ENCODE measurements at regions not wholly inside any gene's neighbourhood (a gene's known extent, or its start where the extent isn't known, plus 50 kb on each side); places are given as distances from the start of the nearest gene placed in this dataset.

GRCh38 chr21:16590186-16590585, 860.4 kb downstream of the USP25 start:
- no peaks in the 10 kb centered on the region for H3K27me3 ChIP-seq
- H3K4me3 ChIP-seq, result no peak overlapping the region
- no peak overlapping the region for H3K27ac ChIP-seq
- no peaks in the 10 kb centered on the region for H3K9me3 ChIP-seq (replicated peaks)
- no peaks in the 10 kb centered on the region for H3K4me1 ChIP-seq
- H3K36me3 ChIP-seq, result no peaks in the 10 kb centered on the region
- no peak for DNase-seq

GRCh38 chr21:16590641-16591292, 861.0 kb downstream of the USP25 start:
- no peaks in the 10 kb centered on the region for H3K4me1 ChIP-seq
- H3K4me3 ChIP-seq, result no peak overlapping the region
- no peak overlapping the region for H3K27ac ChIP-seq
- H3K27me3 ChIP-seq, result no peaks in the 10 kb centered on the region
- H3K9me3 ChIP-seq (replicated peaks), result no peaks in the 10 kb centered on the region
- DNase-seq, result no peak
- no peaks in the 10 kb centered on the region for H3K36me3 ChIP-seq

- H3K4me1 ChIP-seq, result no peaks in the 10 kb centered on the region
- H3K27ac ChIP-seq, result no peak overlapping the region
- no peaks in the 10 kb centered on the region for H3K36me3 ChIP-seq
- H3K9me3 ChIP-seq (replicated peaks), result no peaks in the 10 kb centered on the region
- no peak for DNase-seq
- H3K27me3 ChIP-seq, result no peaks in the 10 kb centered on the region
- H3K4me3 ChIP-seq, result no peak overlapping the region
These were observed 862.6 kb downstream of the USP25 start for GRCh38 chr21:16592381-16592780.

- DNase-seq, result no peak
- Histone ChIP-seq H3K27ac (no peak overlapping the region), H3K36me3 (no peaks in the 10 kb centered on the region), H3K4me3 (no peak overlapping the region), H3K4me1 (no peaks in the 10 kb centered on the region), H3K27me3 (no peaks in the 10 kb centered on the region), H3K9me3 (replicated peaks) (no peaks in the 10 kb centered on the region)
These were observed 864.4 kb downstream of the USP25 start for GRCh38 chr21:16594191-16594590.

GRCh38 chr21:16596369-16596768, 866.6 kb downstream of the USP25 start:
- Histone ChIP-seq H3K36me3 (no peaks in the 10 kb centered on the region), H3K4me1 (no peaks in the 10 kb centered on the region), H3K4me3 (no peak overlapping the region), H3K27me3 (no peaks in the 10 kb centered on the region), H3K9me3 (replicated peaks) (no peaks in the 10 kb centered on the region), H3K27ac (no peak overlapping the region)
- no peak for DNase-seq

- Histone ChIP-seq H3K4me1 (no peaks in the 10 kb centered on the region), H3K27ac (no peak overlapping the region), H3K4me3 (no peak overlapping the region), H3K27me3 (no peaks in the 10 kb centered on the region), H3K36me3 (no peaks in the 10 kb centered on the region), H3K9me3 (replicated peaks) (no peaks in the 10 kb centered on the region)
- no peak for DNase-seq
These were observed 868.0 kb downstream of the USP25 start for GRCh38 chr21:16597753-16598152.

GRCh38 chr21:16605597-16605996, 875.8 kb downstream of the USP25 start:
- Histone ChIP-seq H3K36me3 (no peaks in the 10 kb centered on the region), H3K4me3 (no peak overlapping the region), H3K9me3 (replicated peaks) (no peaks in the 10 kb centered on the region), H3K27ac (no peak overlapping the region), H3K4me1 (no peaks in the 10 kb centered on the region), H3K27me3 (no peaks in the 10 kb centered on the region)
- no peak for DNase-seq

- no peak overlapping the region for H3K27ac ChIP-seq
- no peaks in the 10 kb centered on the region for H3K27me3 ChIP-seq
- DNase-seq, result no peak
- H3K4me3 ChIP-seq, result no peak overlapping the region
- H3K36me3 ChIP-seq, result no peaks in the 10 kb centered on the region
- H3K9me3 ChIP-seq (replicated peaks), result no peaks in the 10 kb centered on the region
- no peaks in the 10 kb centered on the region for H3K4me1 ChIP-seq
These were observed 876.5 kb downstream of the USP25 start for GRCh38 chr21:16606271-16606670.

- H3K4me1 ChIP-seq, result no peaks in the 10 kb centered on the region
- H3K9me3 ChIP-seq (replicated peaks), result no peaks in the 10 kb centered on the region
- H3K27me3 ChIP-seq, result no peaks in the 10 kb centered on the region
- no peak overlapping the region for H3K27ac ChIP-seq
- no peak overlapping the region for H3K4me3 ChIP-seq
- no peaks in the 10 kb centered on the region for H3K36me3 ChIP-seq
- DNase-seq, result peak in 1 of 2 experiments; percentile 18
These were observed 878.5 kb downstream of the USP25 start for GRCh38 chr21:16608209-16608830.

- Histone ChIP-seq H3K27ac (no peak overlapping the region), H3K9me3 (replicated peaks) (no peaks in the 10 kb centered on the region; the same call in 1 of the 2 replicates), H3K4me1 (no peaks in the 10 kb centered on the region; the same call in 1 of the 2 replicates), H3K27me3 (no peaks in the 10 kb centered on the region), H3K4me3 (no peak overlapping the region), H3K36me3 (no peaks in the 10 kb centered on the region; the same call in 1 of the 2 replicates)
- no peak for DNase-seq
These were observed 889.5 kb downstream of the USP25 start for GRCh38 chr21:16619281-16619680.

GRCh38 chr21:16620786-16621320, 891.1 kb downstream of the USP25 start:
- Histone ChIP-seq H3K27ac (no peak overlapping the region), H3K9me3 (replicated peaks) (no peaks in the 10 kb centered on the region; the same call in 1 of the 2 replicates), H3K36me3 (no peaks in the 10 kb centered on the region; the same call in 1 of the 2 replicates), H3K27me3 (no peaks in the 10 kb centered on the region), H3K4me3 (no peak overlapping the region), H3K4me1 (no peaks in the 10 kb centered on the region; the same call in 1 of the 2 replicates)
- no peak for DNase-seq

- H3K9me3 ChIP-seq (replicated peaks), result no peaks in the 10 kb centered on the region; the same call in 1 of the 2 replicates
- no peak for DNase-seq
- no peaks in the 10 kb centered on the region for H3K27me3 ChIP-seq
- H3K4me3 ChIP-seq, result no peak overlapping the region
- H3K4me1 ChIP-seq, result no peaks in the 10 kb centered on the region; the same call in 1 of the 2 replicates
- H3K27ac ChIP-seq, result no peak overlapping the region
- no peaks in the 10 kb centered on the region; the same call in 1 of the 2 replicates for H3K36me3 ChIP-seq
These were observed 888.2 kb upstream of the CXADR start for GRCh38 chr21:16624479-16625118.

GRCh38 chr21:16625491-16625890, 887.4 kb upstream of the CXADR start:
- no peaks in the 10 kb centered on the region; the same call in 1 of the 2 replicates for H3K4me1 ChIP-seq
- no peaks in the 10 kb centered on the region; the same call in 1 of the 2 replicates for H3K36me3 ChIP-seq
- H3K27me3 ChIP-seq, result no peaks in the 10 kb centered on the region
- no peak for DNase-seq
- H3K27ac ChIP-seq, result no peak overlapping the region
- H3K4me3 ChIP-seq, result no peak overlapping the region
- H3K9me3 ChIP-seq (replicated peaks), result no peaks in the 10 kb centered on the region; the same call in 1 of the 2 replicates

GRCh38 chr21:16633831-16634459, 878.9 kb upstream of the CXADR start:
- Histone ChIP-seq H3K4me1 (no peaks in the 10 kb centered on the region), H3K4me3 (no peak overlapping the region), H3K9me3 (replicated peaks) (no peaks in the 10 kb centered on the region), H3K36me3 (no peaks in the 10 kb centered on the region), H3K27me3 (no peaks in the 10 kb centered on the region), H3K27ac (no peak overlapping the region)
- DNase-seq, result peak in 1 of 2 experiments; percentile 26

- Histone ChIP-seq H3K9me3 (replicated peaks) (no peaks in the 10 kb centered on the region), H3K36me3 (no peaks in the 10 kb centered on the region), H3K4me1 (no peaks in the 10 kb centered on the region), H3K27me3 (no peaks in the 10 kb centered on the region), H3K4me3 (no peak overlapping the region), H3K27ac (no peak overlapping the region)
- no peak for DNase-seq
These were observed 878.3 kb upstream of the CXADR start for GRCh38 chr21:16634515-16634914.
